DND-41 (cell line): ENCODE measurements at regions not wholly inside any gene's neighbourhood (a gene's known extent, or its start where the extent isn't known, plus 50 kb on each side); places are given as distances from the start of the nearest gene placed in this dataset.

Experiments
- EZH2 ChIP-seq: IDR thresholded peaks from 3 replicates; pipeline ENCODE4 v1.6.1; 2012; ENCODE audit warnings: borderline replicate concordance, low read depth, mild to moderate bottlenecking, moderate library complexity, low read length, inconsistent platforms; ENCODE audit not compliant: severe bottlenecking
- TF ChIP-seq, protein P1 (sequence below): IDR thresholded peaks from 2 replicates; pipeline ENCODE4 v1.5.1; 2012; ENCODE audit warnings: borderline replicate concordance, low read length, moderate library complexity, mild to moderate bottlenecking; ENCODE audit not compliant: poor library complexity, severe bottlenecking; ENCODE audit errors: extremely low read depth

DNA sequence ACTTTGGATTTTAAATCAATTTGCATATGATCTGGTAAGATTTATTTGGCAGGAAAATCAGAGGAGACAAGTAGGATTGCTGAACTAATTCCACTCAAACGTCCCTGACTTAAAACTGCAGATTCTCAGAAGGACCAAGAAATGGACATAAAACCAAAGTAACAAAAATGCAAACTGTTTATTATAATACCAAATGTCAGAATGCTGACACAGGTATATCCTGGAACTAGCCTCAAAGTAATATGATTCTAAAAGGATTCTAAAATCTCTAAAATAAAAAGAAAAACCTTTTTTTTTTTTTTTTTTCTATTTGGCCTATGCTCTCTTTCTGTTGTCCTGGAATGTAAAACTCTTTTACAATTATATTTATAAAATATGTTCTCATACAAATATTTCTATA, 74.4 kb upstream of the BTBD3 start:
- TF ChIP-seq, protein P1, sequence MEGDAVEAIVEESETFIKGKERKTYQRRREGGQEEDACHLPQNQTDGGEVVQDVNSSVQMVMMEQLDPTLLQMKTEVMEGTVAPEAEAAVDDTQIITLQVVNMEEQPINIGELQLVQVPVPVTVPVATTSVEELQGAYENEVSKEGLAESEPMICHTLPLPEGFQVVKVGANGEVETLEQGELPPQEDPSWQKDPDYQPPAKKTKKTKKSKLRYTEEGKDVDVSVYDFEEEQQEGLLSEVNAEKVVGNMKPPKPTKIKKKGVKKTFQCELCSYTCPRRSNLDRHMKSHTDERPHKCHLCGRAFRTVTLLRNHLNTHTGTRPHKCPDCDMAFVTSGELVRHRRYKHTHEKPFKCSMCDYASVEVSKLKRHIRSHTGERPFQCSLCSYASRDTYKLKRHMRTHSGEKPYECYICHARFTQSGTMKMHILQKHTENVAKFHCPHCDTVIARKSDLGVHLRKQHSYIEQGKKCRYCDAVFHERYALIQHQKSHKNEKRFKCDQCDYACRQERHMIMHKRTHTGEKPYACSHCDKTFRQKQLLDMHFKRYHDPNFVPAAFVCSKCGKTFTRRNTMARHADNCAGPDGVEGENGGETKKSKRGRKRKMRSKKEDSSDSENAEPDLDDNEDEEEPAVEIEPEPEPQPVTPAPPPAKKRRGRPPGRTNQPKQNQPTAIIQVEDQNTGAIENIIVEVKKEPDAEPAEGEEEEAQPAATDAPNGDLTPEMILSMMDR: no peak
- TF ChIP-seq EZH2: no peak
